ENCODE measurements at regions not wholly inside any gene's neighbourhood (a gene's known extent, or its start where the extent isn't known, plus 50 kb on each side); places are given as distances from the start of the nearest gene placed in this dataset.

GRCh38 chr22:49107961-49108530 is 719.6 kb downstream of the BRD1 start:
- no peak for TF ChIP-seq EZH2 (IDR thresholded peaks at IDR 0.05; ENCODE audit: insufficient read depth, poor library complexity, severe bottlenecking)
- TF ChIP-seq EZH2phosphoT487 (IDR thresholded peaks at IDR 0.05; ENCODE audit: insufficient read depth, low read depth) = no peak
